Stimulated activated memory B cell treated with anti-CD40 and anti-IgM and Interleukin-4, amounts not matched to agents 10 μg/mL and 1 μg/mL and 100 μg/mL, for 72 hours (primary cell): ENCODE measurements at regions not wholly inside any gene's neighbourhood (a gene's known extent, or its start where the extent isn't known, plus 50 kb on each side); places are given as distances from the start of the nearest gene placed in this dataset.

Experiments used
- ATAC-seq: fragments of 150-1000 bp; cut with Tn5 transposase; 2 replicates; pipeline ENCODE4 v1.10.0; 2021
- H3K27ac Mint-ChIP-seq: one replicate; pipeline ENCODE4 v1.8.0; 2022; ENCODE audit warnings: mild to moderate bottlenecking, mixed read lengths
- H3K27me3 Mint-ChIP-seq: one replicate; pipeline ENCODE4 v1.8.0; 2022; ENCODE audit warnings: mixed read lengths
- H3K36me3 Mint-ChIP-seq: one replicate; pipeline ENCODE4 v1.8.0; 2022; ENCODE audit warnings: mixed read lengths
- H3K4me1 Mint-ChIP-seq: one replicate; pipeline ENCODE4 v1.8.0; 2022; ENCODE audit warnings: mixed read lengths
- H3K4me3 Mint-ChIP-seq: one replicate; pipeline ENCODE4 v1.8.0; 2022; ENCODE audit warnings: mild to moderate bottlenecking, moderate library complexity, mixed read lengths
- H3K9me3 Mint-ChIP-seq: one replicate; pipeline ENCODE4 v1.8.0; 2022; ENCODE audit warnings: mixed read lengths

GRCh38 chr7:46233585-46234329 is 312.7 kb upstream of the IGFBP3 start:
- Mint-ChIP-seq H3K4me3 (no peak overlapping the region), H3K27ac (no peak overlapping the region), H3K27me3 (peaks cover 14% of the 10 kb centered on the region), H3K36me3 (no peaks in the 10 kb centered on the region), H3K9me3 (peaks cover 4% of the 10 kb centered on the region), H3K4me1 (no peaks in the 10 kb centered on the region)
- ATAC-seq = no peak

- no peak overlapping the region for H3K4me3 Mint-ChIP-seq
- H3K4me1 Mint-ChIP-seq = no peaks in the 10 kb centered on the region
- ATAC-seq = no peak
- H3K27me3 Mint-ChIP-seq = peaks cover 14% of the 10 kb centered on the region
- H3K27ac Mint-ChIP-seq = no peak overlapping the region
- H3K36me3 Mint-ChIP-seq = no peaks in the 10 kb centered on the region
- peaks cover 4% of the 10 kb centered on the region for H3K9me3 Mint-ChIP-seq
Observed at GRCh38 chr7:46230990-46231305, 309.9 kb upstream of the IGFBP3 start.

GRCh38 chr7:46230298-46230989 is 309.4 kb upstream of the IGFBP3 start:
- Mint-ChIP-seq H3K4me3 (no peak overlapping the region), H3K9me3 (peaks cover 4% of the 10 kb centered on the region), H3K4me1 (no peaks in the 10 kb centered on the region), H3K27ac (no peak overlapping the region), H3K36me3 (no peaks in the 10 kb centered on the region), H3K27me3 (peaks cover 14% of the 10 kb centered on the region)
- no peak for ATAC-seq

GRCh38 chr7:46229409-46229808 is 308.3 kb upstream of the IGFBP3 start:
- no peak overlapping the region for H3K27ac Mint-ChIP-seq
- no peaks in the 10 kb centered on the region for H3K36me3 Mint-ChIP-seq
- H3K9me3 Mint-ChIP-seq = peaks cover 4% of the 10 kb centered on the region
- H3K4me1 Mint-ChIP-seq = no peaks in the 10 kb centered on the region
- H3K27me3 Mint-ChIP-seq = peaks cover 14% of the 10 kb centered on the region
- ATAC-seq = no peak
- H3K4me3 Mint-ChIP-seq = no peak overlapping the region

GRCh38 chr7:46226860-46227259 is 305.8 kb upstream of the IGFBP3 start:
- H3K27me3 Mint-ChIP-seq = peaks cover 8% of the 10 kb centered on the region
- H3K27ac Mint-ChIP-seq = no peak overlapping the region
- no peaks in the 10 kb centered on the region for H3K36me3 Mint-ChIP-seq
- peaks cover 10% of the 10 kb centered on the region for H3K9me3 Mint-ChIP-seq
- H3K4me3 Mint-ChIP-seq = no peak overlapping the region
- no peaks in the 10 kb centered on the region for H3K4me1 Mint-ChIP-seq
- ATAC-seq = no peak

- H3K36me3 Mint-ChIP-seq = no peaks in the 10 kb centered on the region
- peaks cover 10% of the 10 kb centered on the region for H3K9me3 Mint-ChIP-seq
- H3K4me3 Mint-ChIP-seq = no peak overlapping the region
- no peak overlapping the region for H3K27ac Mint-ChIP-seq
- no peaks in the 10 kb centered on the region for H3K4me1 Mint-ChIP-seq
- no peaks in the 10 kb centered on the region for H3K27me3 Mint-ChIP-seq
- no peak for ATAC-seq
Observed at GRCh38 chr7:46224363-46224762, 303.3 kb upstream of the IGFBP3 start.

GRCh38 chr7:46220066-46220630 is 299.1 kb upstream of the IGFBP3 start:
- H3K4me1 Mint-ChIP-seq = no peaks in the 10 kb centered on the region
- no peaks in the 10 kb centered on the region for H3K27me3 Mint-ChIP-seq
- H3K27ac Mint-ChIP-seq = no peak overlapping the region
- ATAC-seq = no peak
- H3K9me3 Mint-ChIP-seq = peaks cover 10% of the 10 kb centered on the region
- no peak overlapping the region for H3K4me3 Mint-ChIP-seq
- H3K36me3 Mint-ChIP-seq = no peaks in the 10 kb centered on the region

GRCh38 chr7:46218461-46219200 is 297.6 kb upstream of the IGFBP3 start:
- no peaks in the 10 kb centered on the region for H3K4me1 Mint-ChIP-seq
- no peak overlapping the region for H3K4me3 Mint-ChIP-seq
- H3K36me3 Mint-ChIP-seq = no peaks in the 10 kb centered on the region
- H3K27me3 Mint-ChIP-seq = no peaks in the 10 kb centered on the region
- peaks cover 10% of the 10 kb centered on the region for H3K9me3 Mint-ChIP-seq
- no peak for ATAC-seq
- H3K27ac Mint-ChIP-seq = no peak overlapping the region

GRCh38 chr7:46215987-46216567 is 295.0 kb upstream of the IGFBP3 start:
- no peak for ATAC-seq

GRCh38 chr7:46214526-46214925 is 293.5 kb upstream of the IGFBP3 start:
- ATAC-seq = no peak
- H3K4me3 Mint-ChIP-seq = no peak overlapping the region
- peaks cover 4% of the 10 kb centered on the region for H3K9me3 Mint-ChIP-seq
- H3K4me1 Mint-ChIP-seq = no peaks in the 10 kb centered on the region
- H3K36me3 Mint-ChIP-seq = no peaks in the 10 kb centered on the region
- no peak overlapping the region for H3K27ac Mint-ChIP-seq
- H3K27me3 Mint-ChIP-seq = no peaks in the 10 kb centered on the region

More at GRCh38 chr7:46215987-46216567, 295.0 kb upstream of the IGFBP3 start:
- H3K27ac Mint-ChIP-seq = no peak overlapping the region
- no peaks in the 10 kb centered on the region for H3K36me3 Mint-ChIP-seq
- peaks cover 4% of the 10 kb centered on the region for H3K9me3 Mint-ChIP-seq
- H3K27me3 Mint-ChIP-seq = no peaks in the 10 kb centered on the region
- no peaks in the 10 kb centered on the region for H3K4me1 Mint-ChIP-seq
- H3K4me3 Mint-ChIP-seq = no peak overlapping the region

GRCh38 chr7:46213154-46213537 is 292.1 kb upstream of the IGFBP3 start:
- Mint-ChIP-seq H3K4me3 (no peak overlapping the region), H3K9me3 (peaks cover 4% of the 10 kb centered on the region), H3K27ac (no peak overlapping the region), H3K27me3 (no peaks in the 10 kb centered on the region), H3K4me1 (no peaks in the 10 kb centered on the region), H3K36me3 (no peaks in the 10 kb centered on the region)
- no peak for ATAC-seq

- no peak overlapping the region for H3K27ac Mint-ChIP-seq
- ATAC-seq = no peak
- H3K27me3 Mint-ChIP-seq = no peaks in the 10 kb centered on the region
- peaks cover 4% of the 10 kb centered on the region for H3K9me3 Mint-ChIP-seq
- no peaks in the 10 kb centered on the region for H3K36me3 Mint-ChIP-seq
- H3K4me3 Mint-ChIP-seq = no peak overlapping the region
- H3K4me1 Mint-ChIP-seq = no peaks in the 10 kb centered on the region
Observed at GRCh38 chr7:46212425-46213153, 291.5 kb upstream of the IGFBP3 start.

- ATAC-seq = no peak
- Mint-ChIP-seq H3K27me3 (no peaks in the 10 kb centered on the region), H3K27ac (no peak overlapping the region), H3K4me3 (no peak overlapping the region), H3K9me3 (peaks cover 3% of the 10 kb centered on the region), H3K4me1 (no peaks in the 10 kb centered on the region), H3K36me3 (no peaks in the 10 kb centered on the region)
Observed at GRCh38 chr7:46210467-46210866, 289.4 kb upstream of the IGFBP3 start.

- ATAC-seq = no peak
- Mint-ChIP-seq H3K27me3 (no peaks in the 10 kb centered on the region), H3K4me3 (no peak overlapping the region), H3K36me3 (no peaks in the 10 kb centered on the region), H3K9me3 (no peaks in the 10 kb centered on the region), H3K27ac (no peak overlapping the region), H3K4me1 (no peaks in the 10 kb centered on the region)
Observed at GRCh38 chr7:46209611-46210388, 288.7 kb upstream of the IGFBP3 start.
